AG09309 (cell line): ENCODE measurements at regions not wholly inside any gene's neighbourhood (a gene's known extent, or its start where the extent isn't known, plus 50 kb on each side); places are given as distances from the start of the nearest gene placed in this dataset.

Experiments
- DNase-seq: peaks from one replicate; pipeline ENCODE4 v3.0.0-alpha.2; 2010; ENCODE audit warnings: low read depth
- H3K4me3 ChIP-seq: 2 replicates; pipeline ENCODE4 v1.5.1; 2011; ENCODE audit warnings: mild to moderate bottlenecking, low read depth, low read length, moderate library complexity; ENCODE audit not compliant: control insufficient read depth
- CTCF ChIP-seq: IDR thresholded peaks from 2 replicates; pipeline ENCODE4 v1.5.1; 2011; ENCODE audit warnings: mild to moderate bottlenecking, low read depth, low read length, inconsistent platforms; ENCODE audit not compliant: insufficient read depth, control insufficient read depth; ENCODE audit errors: missing control alignments

GRCh38 chr9:87187656-87188055, 240.3 kb upstream of the GAS1 start:
- TF ChIP-seq CTCF: no peak
- DNase-seq: no peak
- no peak overlapping the region for H3K4me3 ChIP-seq

- TF ChIP-seq CTCF: no peak
- no peak overlapping the region for H3K4me3 ChIP-seq
- no peak for DNase-seq
Measured at GRCh38 chr9:87189006-87189405, 241.7 kb upstream of the GAS1 start.

GRCh38 chr9:87193151-87193550, 245.8 kb upstream of the GAS1 start:
- H3K4me3 ChIP-seq: no peak overlapping the region
- no peak for DNase-seq
- TF ChIP-seq CTCF: no peak

- DNase-seq: peak; percentile 98
- no peak for TF ChIP-seq CTCF
- H3K4me3 ChIP-seq: no peak overlapping the region
Measured at GRCh38 chr9:87193925-87194868, 246.9 kb upstream of the GAS1 start.

GRCh38 chr9:87195306-87195705, 248.0 kb upstream of the GAS1 start:
- no peak for TF ChIP-seq CTCF

GRCh38 chr9:87197349-87198130, 250.2 kb upstream of the GAS1 start:
- no peak for TF ChIP-seq CTCF
- H3K4me3 ChIP-seq: no peak overlapping the region
- no peak for DNase-seq

More at GRCh38 chr9:87195306-87195705, 248.0 kb upstream of the GAS1 start:
- no peak overlapping the region for H3K4me3 ChIP-seq
- DNase-seq: no peak
